Central memory CD8-positive, alpha-beta T cell (primary cell): ENCODE measurements at regions not wholly inside any gene's neighbourhood (a gene's known extent, or its start where the extent isn't known, plus 50 kb on each side); places are given as distances from the start of the nearest gene placed in this dataset.

Experiments used
- ATAC-seq: fragments of 150-1000 bp; cut with Tn5 transposase; replicated peaks from 2 replicates; pipeline ENCODE4 v1.10.0; 2022; ENCODE audit warnings: mild to moderate bottlenecking, moderate FRiP score, moderate number of reproducible peaks; ENCODE audit not compliant: poor library complexity, severe bottlenecking; ENCODE audit errors: extremely low read depth
- DNase-seq, 2 donors: peaks; one replicate each; pipeline ENCODE4 v3.0.0; 2021; ENCODE audit warnings: low spot score in 2 of 2
- H3K27ac Mint-ChIP-seq: one replicate; pipeline ENCODE4 v1.8.0; 2022; ENCODE audit warnings: low read depth, mild to moderate bottlenecking, moderate library complexity, mixed read lengths
- H3K27me3 Mint-ChIP-seq: one replicate; pipeline ENCODE4 v1.8.0; 2022; ENCODE audit warnings: mixed read lengths
- H3K36me3 Mint-ChIP-seq: one replicate; pipeline ENCODE4 v1.8.0; 2022; ENCODE audit warnings: mild to moderate bottlenecking, moderate library complexity, mixed read lengths; ENCODE audit not compliant: insufficient read depth
- H3K4me1 Mint-ChIP-seq: one replicate; pipeline ENCODE4 v1.8.0; 2022; ENCODE audit warnings: mixed read lengths
- H3K4me3 Mint-ChIP-seq: one replicate; pipeline ENCODE4 v1.8.0; 2022; ENCODE audit warnings: mild to moderate bottlenecking, moderate library complexity, mixed read lengths
- H3K9me3 Mint-ChIP-seq: one replicate; pipeline ENCODE4 v1.8.0; 2022; ENCODE audit warnings: mixed read lengths

- no peaks in the 10 kb centered on the region for H3K36me3 Mint-ChIP-seq
- no peaks in the 10 kb centered on the region for H3K27me3 Mint-ChIP-seq
- no peaks in the 10 kb centered on the region for H3K4me1 Mint-ChIP-seq
- DNase-seq (no peak), ATAC-seq (no peak)
- no peak overlapping the region for H3K4me3 Mint-ChIP-seq
- H3K27ac Mint-ChIP-seq = no peak overlapping the region
- peaks cover 13% of the 10 kb centered on the region for H3K9me3 Mint-ChIP-seq
Observed at GRCh38 chr22:48660104-48660789, 1167.4 kb downstream of the BRD1 start.

DNA sequence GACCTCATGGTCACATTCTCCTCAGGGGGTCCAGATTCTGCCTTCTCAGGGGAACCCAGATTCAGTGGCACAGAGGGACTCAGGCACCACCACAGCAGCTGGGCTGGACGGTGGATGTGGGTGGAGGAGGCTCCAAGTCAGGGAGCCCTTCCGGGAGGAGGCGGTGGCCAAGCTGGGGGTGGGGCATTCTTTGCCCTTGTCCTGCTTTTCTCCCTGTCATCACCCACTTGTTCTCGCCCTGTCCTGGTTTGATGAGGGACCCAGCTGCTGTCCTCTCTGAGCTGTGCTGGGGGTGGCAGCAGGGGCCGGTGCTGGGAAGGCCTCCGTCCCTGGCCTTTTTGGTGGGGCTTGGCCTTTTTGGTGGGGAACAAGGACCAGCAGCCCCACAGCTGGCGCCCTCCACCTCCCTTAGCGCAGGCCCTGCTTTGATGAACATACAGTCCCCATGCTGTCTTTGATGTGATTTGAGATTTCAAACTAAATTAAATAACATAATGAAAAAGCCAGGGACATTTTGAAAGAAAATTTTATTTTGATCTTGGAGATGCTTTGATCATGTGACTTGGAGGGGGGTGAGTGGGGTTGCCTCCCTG is 1168.2 kb downstream of the BRD1 start:
- Mint-ChIP-seq H3K27ac (no peak overlapping the region), H3K9me3 (peaks cover 6% of the 10 kb centered on the region), H3K27me3 (no peaks in the 10 kb centered on the region), H3K4me3 (no peak overlapping the region), H3K36me3 (no peaks in the 10 kb centered on the region), H3K4me1 (no peaks in the 10 kb centered on the region)
- ATAC-seq (no peak), DNase-seq (no peak)

- no peaks in the 10 kb centered on the region for H3K36me3 Mint-ChIP-seq
- no peak overlapping the region for H3K4me3 Mint-ChIP-seq
- no peak for ATAC-seq
- no peaks in the 10 kb centered on the region for H3K27me3 Mint-ChIP-seq
- no peak overlapping the region for H3K27ac Mint-ChIP-seq
- no peak for DNase-seq
- no peaks in the 10 kb centered on the region for H3K4me1 Mint-ChIP-seq
- H3K9me3 Mint-ChIP-seq = no peaks in the 10 kb centered on the region
Observed at GRCh38 chr22:48658871-48659270, 1168.8 kb downstream of the BRD1 start.

DNA sequence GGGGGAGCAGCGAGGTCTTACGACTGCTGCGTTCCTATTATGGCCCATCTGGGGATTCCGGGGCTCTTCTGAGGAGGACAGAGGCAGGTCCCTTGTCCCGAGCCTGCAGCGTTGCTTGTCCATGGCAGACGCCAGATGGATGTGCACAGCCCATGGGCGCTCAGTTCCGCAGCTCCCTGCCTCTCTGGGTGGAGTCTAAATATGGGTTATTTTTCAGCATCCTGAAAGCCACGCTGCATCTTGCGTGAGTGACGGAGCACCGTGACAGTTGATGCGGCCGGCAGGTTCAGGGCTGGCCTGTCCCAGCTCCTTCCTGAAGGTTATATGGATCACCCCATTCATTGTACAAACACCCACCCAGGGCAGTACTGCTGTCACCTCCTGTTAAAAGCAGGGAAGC is 1169.4 kb downstream of the BRD1 start:
- Mint-ChIP-seq H3K27me3 (no peaks in the 10 kb centered on the region), H3K36me3 (no peaks in the 10 kb centered on the region), H3K4me3 (no peak overlapping the region), H3K27ac (no peak overlapping the region), H3K9me3 (no peaks in the 10 kb centered on the region), H3K4me1 (no peaks in the 10 kb centered on the region)
- DNase-seq (no peak), ATAC-seq (no peak)

DNA sequence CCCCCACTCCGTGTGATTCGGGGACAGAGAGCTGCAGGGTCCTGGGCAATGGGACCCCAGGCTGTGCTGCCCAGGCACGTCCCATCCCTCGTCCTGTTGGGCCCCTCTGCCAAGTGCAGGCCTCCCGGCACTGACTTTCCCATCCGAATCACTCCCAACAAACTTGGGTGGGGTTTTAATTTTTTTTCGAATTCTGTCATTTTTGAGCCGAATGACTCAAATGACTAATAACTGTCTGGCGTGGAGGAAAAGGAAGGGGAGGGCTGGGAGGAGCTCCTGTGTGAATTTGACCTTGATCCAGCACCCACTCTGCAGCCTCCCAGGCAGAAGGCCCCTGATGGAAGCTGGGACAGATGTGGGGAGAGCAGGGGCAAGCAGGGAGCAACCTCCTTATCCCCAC is 1173.2 kb downstream of the BRD1 start:
- Mint-ChIP-seq H3K36me3 (no peaks in the 10 kb centered on the region), H3K27ac (no peak overlapping the region), H3K4me3 (no peak overlapping the region), H3K9me3 (no peaks in the 10 kb centered on the region), H3K4me1 (no peaks in the 10 kb centered on the region), H3K27me3 (no peaks in the 10 kb centered on the region)
- ATAC-seq = no peak
- no peak for DNase-seq

GRCh38 chr22:48653929-48654328 is 1173.7 kb downstream of the BRD1 start:
- H3K36me3 Mint-ChIP-seq = no peaks in the 10 kb centered on the region
- ATAC-seq (no peak), DNase-seq (no peak)
- no peak overlapping the region for H3K27ac Mint-ChIP-seq
- no peak overlapping the region for H3K4me3 Mint-ChIP-seq
- no peaks in the 10 kb centered on the region for H3K9me3 Mint-ChIP-seq
- no peaks in the 10 kb centered on the region for H3K4me1 Mint-ChIP-seq
- no peaks in the 10 kb centered on the region for H3K27me3 Mint-ChIP-seq

DNA sequence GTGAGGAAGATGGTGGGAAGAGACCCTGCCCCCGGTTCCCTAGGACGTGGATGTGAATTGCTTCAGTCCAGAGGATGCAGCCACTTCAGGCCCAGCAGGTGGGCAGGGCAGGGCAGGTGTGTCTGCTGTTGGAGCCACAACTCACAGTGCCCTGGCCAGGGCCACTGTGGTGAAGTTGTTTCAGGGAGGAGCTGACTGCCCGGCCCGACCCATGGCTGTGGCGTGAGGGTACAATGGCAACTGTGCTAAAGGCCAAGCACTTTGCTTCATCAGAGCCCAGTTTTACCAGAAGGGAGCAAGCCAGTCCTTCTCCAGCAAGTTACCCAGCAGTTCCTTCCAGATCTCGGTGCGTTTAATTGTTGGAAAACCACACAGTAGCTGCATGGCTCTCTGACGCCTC is 1174.4 kb downstream of the BRD1 start:
- Mint-ChIP-seq H3K36me3 (no peaks in the 10 kb centered on the region), H3K4me1 (no peaks in the 10 kb centered on the region), H3K9me3 (no peaks in the 10 kb centered on the region), H3K27me3 (no peaks in the 10 kb centered on the region), H3K4me3 (no peak overlapping the region), H3K27ac (no peak overlapping the region)
- DNase-seq = no peak
- no peak for ATAC-seq

- no peaks in the 10 kb centered on the region for H3K27me3 Mint-ChIP-seq
- no peaks in the 10 kb centered on the region for H3K36me3 Mint-ChIP-seq
- no peak for DNase-seq
- no peak for ATAC-seq
- no peak overlapping the region for H3K4me3 Mint-ChIP-seq
- no peaks in the 10 kb centered on the region for H3K9me3 Mint-ChIP-seq
- H3K27ac Mint-ChIP-seq = no peak overlapping the region
- no peaks in the 10 kb centered on the region for H3K4me1 Mint-ChIP-seq
Observed at GRCh38 chr22:48652796-48653195, 1174.9 kb downstream of the BRD1 start.

DNA sequence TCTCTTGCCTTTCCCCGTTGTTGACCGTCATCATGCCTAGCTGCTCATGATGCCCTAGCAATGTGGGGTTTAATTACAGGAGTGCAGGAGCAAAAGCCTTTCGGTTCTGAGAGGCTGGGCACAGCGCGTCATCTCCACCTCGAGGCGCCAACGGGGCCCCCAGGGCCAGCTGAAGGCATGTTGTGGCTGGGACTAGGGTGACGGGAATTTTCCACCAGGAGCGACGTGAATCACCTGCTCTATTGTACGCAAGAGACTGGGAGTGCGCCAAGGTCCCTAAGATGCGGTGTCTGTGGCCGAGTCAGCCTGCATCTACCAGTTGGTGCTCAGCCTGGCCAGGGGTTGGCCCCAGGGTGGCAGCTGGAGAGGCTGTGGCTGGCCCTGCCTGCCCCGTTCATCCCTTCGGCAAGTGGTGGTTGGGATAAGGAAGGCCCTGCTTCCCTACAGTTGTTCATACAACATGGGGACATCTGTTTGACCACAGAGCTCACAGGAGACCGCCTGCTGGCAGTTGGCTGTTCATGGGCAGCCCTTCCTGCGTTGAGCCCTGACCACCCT is 1175.6 kb downstream of the BRD1 start:
- no peak overlapping the region for H3K4me3 Mint-ChIP-seq
- no peaks in the 10 kb centered on the region for H3K9me3 Mint-ChIP-seq
- no peaks in the 10 kb centered on the region for H3K36me3 Mint-ChIP-seq
- ATAC-seq (no peak), DNase-seq (no peak)
- no peaks in the 10 kb centered on the region for H3K4me1 Mint-ChIP-seq
- no peak overlapping the region for H3K27ac Mint-ChIP-seq
- H3K27me3 Mint-ChIP-seq = no peaks in the 10 kb centered on the region

DNA sequence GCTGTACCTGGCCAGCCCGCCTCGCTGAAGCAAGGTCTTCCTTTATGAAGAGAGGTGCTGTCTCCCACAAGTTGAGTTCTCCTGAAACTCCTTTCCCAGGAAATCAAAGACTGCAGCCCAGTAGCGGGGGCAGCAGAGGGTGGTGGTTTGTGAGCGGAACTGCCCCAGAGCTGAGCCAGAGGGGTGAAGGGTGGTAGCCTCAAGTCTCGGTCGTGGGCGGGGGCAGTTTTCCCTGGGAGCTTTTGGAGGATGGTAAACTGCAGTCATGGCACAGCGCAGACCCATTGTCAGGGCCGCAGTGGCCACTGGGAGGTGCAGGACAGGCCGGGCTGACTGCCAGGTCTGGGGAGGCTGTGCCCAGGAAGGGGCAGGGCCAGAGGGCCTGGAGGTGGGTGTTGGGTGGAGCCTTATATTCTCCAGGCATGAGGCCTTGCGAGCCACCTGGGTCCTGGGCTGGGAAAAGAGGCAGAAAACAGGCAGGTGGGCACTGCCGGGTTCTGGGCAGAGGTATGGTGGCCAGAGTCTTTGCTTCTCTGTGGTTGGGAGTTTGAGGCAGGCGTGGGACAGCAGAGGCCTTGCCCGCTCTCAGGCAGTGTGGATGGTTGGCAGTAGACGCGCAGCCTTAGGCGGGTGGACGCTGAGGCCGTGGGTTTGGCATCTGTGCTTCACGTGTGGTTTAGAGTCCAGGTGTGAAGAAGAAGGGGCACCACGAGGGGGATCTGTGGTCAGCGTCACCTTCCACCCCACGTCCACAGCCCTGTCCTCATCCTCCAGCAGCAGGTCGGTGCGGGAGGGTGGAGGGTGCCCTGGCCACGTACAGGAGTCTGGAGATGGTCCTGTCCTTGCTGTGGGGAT is 1176.4 kb downstream of the BRD1 start:
- no peaks in the 10 kb centered on the region for H3K27me3 Mint-ChIP-seq
- H3K4me1 Mint-ChIP-seq = no peaks in the 10 kb centered on the region
- no peak overlapping the region for H3K4me3 Mint-ChIP-seq
- no peaks in the 10 kb centered on the region for H3K9me3 Mint-ChIP-seq
- DNase-seq = no peak
- ATAC-seq = no peak
- H3K27ac Mint-ChIP-seq = no peak overlapping the region
- no peaks in the 10 kb centered on the region for H3K36me3 Mint-ChIP-seq

GRCh38 chr22:48650323-48651035 is 1177.2 kb downstream of the BRD1 start:
- Mint-ChIP-seq H3K4me1 (no peaks in the 10 kb centered on the region), H3K27me3 (no peaks in the 10 kb centered on the region), H3K4me3 (no peak overlapping the region), H3K36me3 (no peaks in the 10 kb centered on the region), H3K27ac (no peak overlapping the region), H3K9me3 (no peaks in the 10 kb centered on the region)
- ATAC-seq (no peak), DNase-seq (no peak)

- Mint-ChIP-seq H3K27ac (no peak overlapping the region), H3K36me3 (no peaks in the 10 kb centered on the region), H3K9me3 (no peaks in the 10 kb centered on the region), H3K4me3 (no peak overlapping the region), H3K4me1 (no peaks in the 10 kb centered on the region), H3K27me3 (no peaks in the 10 kb centered on the region)
- ATAC-seq (no peak), DNase-seq (no peak)
Observed at GRCh38 chr22:48649466-48649865, 1178.2 kb downstream of the BRD1 start.
